OCI-LY7 (cell line): ENCODE measurements at regions not wholly inside any gene's neighbourhood (a gene's known extent, or its start where the extent isn't known, plus 50 kb on each side); places are given as distances from the start of the nearest gene placed in this dataset.

Source experiments
- BruUV-seq: library from RNA; stranded (reverse); fragments of 400-500 nt; replicated peaks from 2 replicates; lab custom pipeline; 2021; lab: Mats Ljungman, UMichigan
- CTCF ChIA-PET: fragments of 300-600 bp; sonication (Branson Sonifier 250); formaldehyde crosslinking; loops from one replicate; lab custom pipeline; 2022; ENCODE audit warnings: antibody characterized with exemption; ENCODE audit not compliant: unreplicated experiment; lab: Charles Lee
- POLR2A ChIA-PET: fragments of 300-600 bp; sonication (Branson Sonifier 250); formaldehyde crosslinking; loops from one replicate; lab custom pipeline; 2022; ENCODE audit warnings: antibody characterized with exemption; lab: Charles Lee
- DNase-seq: peaks from one replicate; pipeline ENCODE4 v3.0.0-alpha.2; 2015; ENCODE audit warnings: low spot score
- H2AFZ ChIP-seq: fragments of 200-600 bp; sonication (generic), shearing (Covaris generic); 2 replicates; pipeline ENCODE4 v1.6.1; 2014; ENCODE audit warnings: mild to moderate bottlenecking, antibody characterized with exemption, low read length, moderate library complexity
- H3K27ac ChIP-seq: fragments of 200-600 bp; sonication (generic); 2 replicates; pipeline ENCODE4 v1.5.1; 2014; ENCODE audit warnings: mixed run types, low read depth, mild to moderate bottlenecking, moderate library complexity, low read length, inconsistent platforms; ENCODE audit not compliant: poor library complexity, severe bottlenecking
- H3K36me3 ChIP-seq: fragments of 200-600 bp; sonication (generic); 2 replicates; pipeline ENCODE4 v1.6.1; 2014; ENCODE audit warnings: mild to moderate bottlenecking, antibody characterized with exemption, low read length, moderate library complexity, mixed read lengths; ENCODE audit not compliant: insufficient read depth
- H3K4me1 ChIP-seq: fragments of 200-600 bp; sonication (generic); 2 replicates; pipeline ENCODE4 v1.5.1; 2014; ENCODE audit warnings: mild to moderate bottlenecking, low read length; ENCODE audit not compliant: insufficient read depth, poor library complexity, severe bottlenecking
- H3K4me2 ChIP-seq: fragments of 200-600 bp; sonication (generic); 2 replicates; pipeline ENCODE4 v1.6.1; 2014; ENCODE audit warnings: mild to moderate bottlenecking, low read length
- H3K4me3 ChIP-seq: fragments of 200-600 bp; sonication (generic); 2 replicates; pipeline ENCODE4 v1.5.1; 2014; ENCODE audit warnings: mild to moderate bottlenecking, low read depth, low read length; ENCODE audit not compliant: poor library complexity, severe bottlenecking
- H3K79me2 ChIP-seq: fragments of 200-600 bp; sonication (generic); 2 replicates; pipeline ENCODE4 v1.6.1; 2016; ENCODE audit warnings: low read depth, mild to moderate bottlenecking, low read length, moderate library complexity, mixed read lengths; ENCODE audit not compliant: insufficient read depth
- H3K9me2 ChIP-seq: fragments of 200-600 bp; sonication (generic); 2 replicates; pipeline ENCODE4 v1.6.1; 2016; ENCODE audit warnings: mild to moderate bottlenecking, low read length, mixed read lengths; ENCODE audit not compliant: insufficient read depth
- H3K9me3 ChIP-seq: fragments of 200-600 bp; sonication (generic); 2 replicates; pipeline ENCODE4 v1.6.1; 2014; ENCODE audit warnings: mild to moderate bottlenecking, mixed run types, low read length, mixed read lengths
- H4K20me1 ChIP-seq: fragments of 200-600 bp; sonication (generic); 2 replicates; pipeline ENCODE4 v1.6.1; 2014; ENCODE audit warnings: mild to moderate bottlenecking, antibody characterized with exemption, low read length, moderate library complexity, mixed read lengths; ENCODE audit not compliant: insufficient read depth
- EZH2phosphoT487 ChIP-seq: fragments of 200-600 bp; sonication (generic); IDR thresholded peaks from 2 replicates; pipeline ENCODE4 v1.6.1; 2018; ENCODE audit warnings: low read depth, borderline replicate concordance, mild to moderate bottlenecking, mixed run types, antibody characterized with exemption, low read length, moderate library complexity, mixed read lengths
- intact Hi-C: fragments of 100-400 bp; cut with micrococcal nuclease; formaldehyde crosslinking; loops from one replicate; pipeline ENCODE4 v1.10.0; 2022; ENCODE audit not compliant: unreplicated experiment
- TF ChIP-seq, protein P1 (sequence below): fragments of 200-600 bp; sonication (generic); conservative IDR thresholded peaks from 2 replicates; pipeline ENCODE4 v1.5.1; 2014; ENCODE audit warnings: mild to moderate bottlenecking, antibody characterized with exemption, low read length, moderate library complexity, mixed read lengths

GRCh38 chr17:63381101-63381729 is 64.9 kb downstream of the CYB561 start:
- no peak overlapping the region for H3K4me3 ChIP-seq
- no peaks in the 10 kb centered on the region for H3K4me1 ChIP-seq
- ChIA-PET CTCF (interaction anchor here (0.6 kb wide), 1 partner anchor 503 kb away, joined by 3 read pairs; no protein-coding TSS in a partner anchor), POLR2A (interaction anchor here (0.8 to 1.3 kb wide), 5 partner anchors 9 to 133 kb away, joined by 3 to 5 read pairs (median 3); no protein-coding TSS in a partner anchor)
- intact Hi-C loops, result no loop called here
- no peaks in the 10 kb centered on the region for H3K9me2 ChIP-seq
- H3K4me2 ChIP-seq, result no peak overlapping the region
- H4K20me1 ChIP-seq, result no peaks in the 10 kb centered on the region
- TF ChIP-seq, protein P1, sequence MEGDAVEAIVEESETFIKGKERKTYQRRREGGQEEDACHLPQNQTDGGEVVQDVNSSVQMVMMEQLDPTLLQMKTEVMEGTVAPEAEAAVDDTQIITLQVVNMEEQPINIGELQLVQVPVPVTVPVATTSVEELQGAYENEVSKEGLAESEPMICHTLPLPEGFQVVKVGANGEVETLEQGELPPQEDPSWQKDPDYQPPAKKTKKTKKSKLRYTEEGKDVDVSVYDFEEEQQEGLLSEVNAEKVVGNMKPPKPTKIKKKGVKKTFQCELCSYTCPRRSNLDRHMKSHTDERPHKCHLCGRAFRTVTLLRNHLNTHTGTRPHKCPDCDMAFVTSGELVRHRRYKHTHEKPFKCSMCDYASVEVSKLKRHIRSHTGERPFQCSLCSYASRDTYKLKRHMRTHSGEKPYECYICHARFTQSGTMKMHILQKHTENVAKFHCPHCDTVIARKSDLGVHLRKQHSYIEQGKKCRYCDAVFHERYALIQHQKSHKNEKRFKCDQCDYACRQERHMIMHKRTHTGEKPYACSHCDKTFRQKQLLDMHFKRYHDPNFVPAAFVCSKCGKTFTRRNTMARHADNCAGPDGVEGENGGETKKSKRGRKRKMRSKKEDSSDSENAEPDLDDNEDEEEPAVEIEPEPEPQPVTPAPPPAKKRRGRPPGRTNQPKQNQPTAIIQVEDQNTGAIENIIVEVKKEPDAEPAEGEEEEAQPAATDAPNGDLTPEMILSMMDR, result no peak
- TF ChIP-seq EZH2phosphoT487, result no peak
- no peaks in the 10 kb centered on the region for H3K36me3 ChIP-seq
- no peak overlapping the region for H2AFZ ChIP-seq
- DNase-seq, result no peak
- no peak overlapping the region for H3K27ac ChIP-seq
- BruUV-seq, result no TSS peak
- no peaks in the 10 kb centered on the region for H3K79me2 ChIP-seq
- peaks cover 5% of the 10 kb centered on the region; the same call in 1 of the 2 replicates for H3K9me3 ChIP-seq

GRCh38 chr17:63382136-63382535 is 64.0 kb downstream of the CYB561 start:
- Histone ChIP-seq H3K79me2 (no peaks in the 10 kb centered on the region), H4K20me1 (no peaks in the 10 kb centered on the region), H3K36me3 (no peaks in the 10 kb centered on the region), H2AFZ (no peak overlapping the region), H3K4me1 (no peaks in the 10 kb centered on the region), H3K9me2 (no peaks in the 10 kb centered on the region), H3K9me3 (peaks cover 5% of the 10 kb centered on the region; the same call in 1 of the 2 replicates), H3K4me3 (no peak overlapping the region), H3K4me2 (no peak overlapping the region), H3K27ac (no peak overlapping the region)
- no TSS peak for BruUV-seq
- intact Hi-C loops, result no loop called here
- CTCF ChIA-PET, result no interaction called here
- POLR2A ChIA-PET, result interaction anchor here (1.1 to 1.3 kb wide), 3 partner anchors 10 to 134 kb away, joined by 3 to 5 read pairs (median 3); no protein-coding TSS in a partner anchor
- TF ChIP-seq EZH2phosphoT487, result no peak
- TF ChIP-seq, protein P1, result no peak
- no peak for DNase-seq
